CD14-positive monocyte (primary cell): ENCODE measurements at regions not wholly inside any gene's neighbourhood (a gene's known extent, or its start where the extent isn't known, plus 50 kb on each side); places are given as distances from the start of the nearest gene placed in this dataset.

Source experiments
- DNase-seq, 3 donors: peaks; one replicate each; pipeline ENCODE4 v3.0.0-alpha.2; 2011 to 2022
- H2AFZ ChIP-seq: 2 replicates; pipeline ENCODE4 v1.6.0; 2012; ENCODE audit warnings: mild to moderate bottlenecking, low read depth, low read length, inconsistent platforms; ENCODE audit not compliant: insufficient read depth, poor library complexity, severe bottlenecking
- H3K27ac ChIP-seq, 2 donors: 1 replicate in 1 of 2; 2 replicates in 1 of 2; pipeline ENCODE4 v1.5.1; 2012 to 2013; ENCODE audit warnings: low read length in 2 of 2, control low read depth in 1 of 2, inconsistent platforms in 1 of 2, low read depth in 1 of 2, mild to moderate bottlenecking in 1 of 2
- H3K27me3 ChIP-seq, 2 donors: one replicate each; pipeline versions ENCODE4 v1.6.0 to v1.6.1; 2011 to 2013; ENCODE audit warnings: low read length in 2 of 2; ENCODE audit not compliant: control insufficient read depth in 2 of 2, insufficient read depth in 2 of 2
- H3K36me3 ChIP-seq, 2 donors: replicated peaks in 1 of 2; 1 replicate in 1 of 2; 2 replicates in 1 of 2; pipeline versions ENCODE4 v1.5.1 to v1.6.1; 2012 to 2013; ENCODE audit warnings: low read length in 2 of 2, control low read depth in 1 of 2, inconsistent platforms in 1 of 2, mild to moderate bottlenecking in 1 of 2; ENCODE audit not compliant: insufficient read depth in 2 of 2, control insufficient read depth in 1 of 2
- H3K4me1 ChIP-seq, 2 donors: 1 replicate in 1 of 2; 2 replicates in 1 of 2; pipeline versions ENCODE4 v1.5.1 to v1.6.1; 2012 to 2013; ENCODE audit warnings: low read length in 2 of 2, control low read depth in 1 of 2, inconsistent platforms in 1 of 2, mild to moderate bottlenecking in 1 of 2, moderate library complexity in 1 of 2; ENCODE audit not compliant: insufficient read depth in 2 of 2, control insufficient read depth in 1 of 2
- H3K4me2 ChIP-seq: replicated peaks from 2 replicates; pipeline ENCODE3; 2012; ENCODE audit warnings: low read length, moderate library complexity, mild to moderate bottlenecking; ENCODE audit not compliant: poor library complexity, severe bottlenecking; ENCODE audit errors: extremely low read depth
- H3K4me3 ChIP-seq, 3 experiments: fragments of 200-600 bp in 1 of 3; sonication (generic) in 1 of 3; replicated peaks in 1 of 3; 1 replicate in 2 of 3; 2 replicates in 1 of 3; pipeline ENCODE4 v1.5.1; 2011 to 2013; ENCODE audit warnings: low read length in 3 of 3, mild to moderate bottlenecking in 3 of 3, control low read depth in 2 of 3, low read depth in 2 of 3, inconsistent platforms in 1 of 3, moderate library complexity in 1 of 3
- H3K79me2 ChIP-seq: 2 replicates; pipeline ENCODE4 v1.6.0; 2012; ENCODE audit warnings: mild to moderate bottlenecking, control low read depth, inconsistent platforms, low read length, moderate library complexity; ENCODE audit not compliant: insufficient read depth
- H3K9ac ChIP-seq: 2 replicates; pipeline ENCODE4 v1.6.0; 2017; ENCODE audit warnings: low read length, mild to moderate bottlenecking; ENCODE audit not compliant: insufficient read depth, poor library complexity, severe bottlenecking
- H3K9me3 ChIP-seq, 2 donors: replicated peaks in 1 of 2; 1 replicate in 1 of 2; 2 replicates in 1 of 2; pipeline versions ENCODE4 v1.5.1 to v1.6.1; 2012 to 2013; ENCODE audit warnings: low read length in 2 of 2, control low read depth in 1 of 2; ENCODE audit not compliant: control insufficient read depth in 1 of 2, insufficient read depth in 1 of 2
- H4K20me1 ChIP-seq: 2 replicates; pipeline ENCODE4 v1.6.0; 2012; ENCODE audit warnings: mild to moderate bottlenecking, low read length, control low read depth, moderate library complexity; ENCODE audit not compliant: insufficient read depth
- H3K27ac Mint-ChIP-seq, 7 donors: one replicate each; pipeline ENCODE4 v1.8.0; 2020; ENCODE audit warnings: mild to moderate bottlenecking in 7 of 7, mixed read lengths in 7 of 7, moderate library complexity in 6 of 7, inconsistent platforms in 2 of 7
- H3K27me3 Mint-ChIP-seq, 3 donors: one replicate each; pipeline ENCODE4 v1.8.0; 2021 to 2022; ENCODE audit warnings: low read depth in 3 of 3, mild to moderate bottlenecking in 3 of 3, mixed read lengths in 3 of 3, moderate library complexity in 3 of 3, inconsistent platforms in 1 of 3
- H3K36me3 Mint-ChIP-seq, 2 donors: one replicate each; pipeline ENCODE4 v1.8.0; 2020; ENCODE audit warnings: mixed read lengths in 2 of 2, inconsistent platforms in 1 of 2, mild to moderate bottlenecking in 1 of 2
- H3K4me1 Mint-ChIP-seq: one replicate; pipeline ENCODE4 v1.8.0; 2020; ENCODE audit warnings: mild to moderate bottlenecking, mixed read lengths
- H3K4me3 Mint-ChIP-seq, 2 donors: one replicate each; pipeline ENCODE4 v1.8.0; 2020; ENCODE audit warnings: mild to moderate bottlenecking in 2 of 2, mixed read lengths in 2 of 2, moderate library complexity in 1 of 2
- H3K9me3 Mint-ChIP-seq, 7 donors: one replicate each; pipeline ENCODE4 v1.8.0; 2020 to 2022; ENCODE audit warnings: mixed read lengths in 7 of 7, mild to moderate bottlenecking in 6 of 7, moderate library complexity in 6 of 7, inconsistent platforms in 2 of 7
- CTCF ChIP-seq: fragments of 200-600 bp; IDR thresholded peaks from one replicate; pipeline ENCODE4 v1.8.0; 2022; ENCODE audit warnings: antibody characterized with exemption, mild to moderate bottlenecking
- WGBS: methylation state at CpG from one replicate; pipeline ENCODE4 v1.1.5; 2013; ENCODE audit warnings: missing lambda C conversion rate; ENCODE audit not compliant: insufficient coverage; 5-methylcytosine and 5-hydroxymethylcytosine counted together
- intact Hi-C, 2 donors: fragments of 100-400 bp; cut with micrococcal nuclease; formaldehyde crosslinking; loops; one replicate each; pipeline versions ENCODE4 v1.15.0 to v1.15.1; 2023

- no peak for TF ChIP-seq CTCF
- Histone ChIP-seq H4K20me1 (no peaks in the 10 kb centered on the region), H3K27me3 (no peaks in the 10 kb centered on the region), H3K9ac (no peak overlapping the region), H3K4me3 (no peak overlapping the region), H3K36me3 (no peaks in the 10 kb centered on the region), H3K4me2 (no peak overlapping the region), H3K79me2 (no peaks in the 10 kb centered on the region), H3K9me3 (peaks cover 0 to 8% of the 10 kb centered on the region in 2 donors), H3K4me1 (no peaks in the 10 kb centered on the region), H3K27ac (no peak overlapping the region), H2AFZ (no peak overlapping the region)
- Mint-ChIP-seq H3K36me3 (no peaks in the 10 kb centered on the region), H3K27me3 (peaks cover 0 to 1% (median 0%) of the 10 kb centered on the region in 3 donors), H3K27ac (no peak overlapping the region), H3K9me3 (peaks cover 0 to 13% (median 9%) of the 10 kb centered on the region in 7 donors), H3K4me1 (no peaks in the 10 kb centered on the region), H3K4me3 (no peak overlapping the region)
- intact Hi-C loops: no loop called here
- DNase-seq: no peak
- WGBS: 100% methylated on average over 4 of the region's 8 CpGs
Observed at GRCh38 chr12:22874151-22874550, 249.2 kb downstream of the ETNK1 start.

DNA sequence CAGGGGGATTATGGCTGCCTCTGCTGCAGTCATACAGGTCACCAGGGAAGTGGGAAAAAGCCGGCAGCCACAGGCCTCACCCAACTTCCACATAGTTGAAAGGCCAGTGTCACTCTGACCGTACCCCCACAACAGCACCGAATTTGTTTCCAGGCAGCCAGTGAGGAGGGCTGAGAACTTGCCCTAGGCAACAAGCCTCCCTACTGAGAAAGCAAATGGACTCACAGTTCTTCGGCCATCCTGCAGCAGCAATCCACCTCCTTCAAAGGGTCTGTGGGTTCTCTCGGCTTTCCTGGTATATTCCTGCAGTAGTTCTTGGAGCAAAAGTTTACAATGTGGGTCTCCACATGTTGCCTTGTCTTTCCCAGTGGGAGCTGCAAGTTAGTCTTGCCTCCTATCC lies 251.3 kb downstream of the ETNK1 start:
- Histone ChIP-seq H3K4me3 (no peak overlapping the region), H3K9ac (no peak overlapping the region), H2AFZ (no peak overlapping the region), H3K79me2 (no peaks in the 10 kb centered on the region), H3K27me3 (no peaks in the 10 kb centered on the region), H3K4me2 (no peak overlapping the region), H4K20me1 (no peaks in the 10 kb centered on the region), H3K36me3 (no peaks in the 10 kb centered on the region), H3K4me1 (no peaks in the 10 kb centered on the region), H3K27ac (no peak overlapping the region), H3K9me3 (peaks cover 0 to 8% of the 10 kb centered on the region in 2 donors)
- H3K27ac Mint-ChIP-seq: no peak overlapping the region
- H3K4me1 Mint-ChIP-seq: peaks cover 3% of the 10 kb centered on the region
- TF ChIP-seq CTCF: no peak
- H3K27me3 Mint-ChIP-seq: peaks cover 0 to 2% (median 1%) of the 10 kb centered on the region in 3 donors
- H3K4me3 Mint-ChIP-seq: no peak overlapping the region
- H3K36me3 Mint-ChIP-seq: no peaks in the 10 kb centered on the region
- H3K9me3 Mint-ChIP-seq: peaks cover 2 to 13% (median 9%) of the 10 kb centered on the region in 7 donors
- intact Hi-C loops: no loop called here
- DNase-seq: no peak
- 97% methylated on average over 4 of the region's 5 CpGs for WGBS
